PFSK-1 (cell line): ENCODE measurements at regions not wholly inside any gene's neighbourhood (a gene's known extent, or its start where the extent isn't known, plus 50 kb on each side); places are given as distances from the start of the nearest gene placed in this dataset.

ENCODE experiments used
- FOXP2 ChIP-seq: optimal IDR thresholded peaks from 2 replicates; pipeline ENCODE3; 2011; ENCODE audit warnings: borderline replicate concordance, control low read depth, inconsistent platforms; ENCODE audit not compliant: insufficient read depth; ENCODE audit errors: extremely low read length, extremely low read depth
- POLR2AphosphoS5 ChIP-seq: IDR thresholded peaks from 2 replicates; pipeline ENCODE4 v1.6.1; 2012; ENCODE audit warnings: low read depth, mild to moderate bottlenecking, control low read depth, low read length, moderate library complexity
- REST ChIP-seq, 2 experiments: IDR thresholded peaks; 2 replicates each; pipeline versions ENCODE4 v1.6.1 to v1.8.0; 2011 to 2012; ENCODE audit warnings: low read depth in 2 of 2, low read length in 2 of 2, control low read depth in 1 of 2, inconsistent platforms in 1 of 2, mild to moderate bottlenecking in 1 of 2, moderate library complexity in 1 of 2; ENCODE audit not compliant: insufficient read depth in 1 of 2
- SIN3A ChIP-seq: IDR thresholded peaks from 2 replicates; pipeline ENCODE4 v1.6.1; 2012; ENCODE audit warnings: mild to moderate bottlenecking, low read length, moderate library complexity, borderline replicate concordance; ENCODE audit not compliant: insufficient read depth
- TAF1 ChIP-seq: IDR thresholded peaks from 2 replicates; pipeline ENCODE4 v1.6.1; 2012; ENCODE audit warnings: low read length, control low read depth, borderline replicate concordance; ENCODE audit not compliant: insufficient read depth

- TF ChIP-seq POLR2AphosphoS5 = no peak
- no peak for TF ChIP-seq REST (IDR thresholded peaks at IDR 0.05; ENCODE audit: insufficient read depth in 1 of 2, low read depth in 2 of 2, low read length in 2 of 2)
- TF ChIP-seq FOXP2 = no peak
- TF ChIP-seq TAF1 = no peak
- no peak for TF ChIP-seq SIN3A
These were observed 99.9 kb upstream of the TLE4 start for GRCh38 chr9:79471580-79472543.

GRCh38 chr9:79473704-79474103, 98.1 kb upstream of the TLE4 start:
- TF ChIP-seq TAF1 (no peak), FOXP2 (no peak), POLR2AphosphoS5 (no peak), SIN3A (no peak), REST (IDR thresholded peaks at IDR 0.05; ENCODE audit: insufficient read depth in 1 of 2, low read depth in 2 of 2, low read length in 2 of 2) (no peak)

- TF ChIP-seq SIN3A (no peak), FOXP2 (no peak), TAF1 (no peak), POLR2AphosphoS5 (no peak), REST (IDR thresholded peaks at IDR 0.05; ENCODE audit: insufficient read depth in 1 of 2, low read depth in 2 of 2, low read length in 2 of 2) (no peak)
These were observed 94.4 kb upstream of the TLE4 start for GRCh38 chr9:79477241-79477840.

GRCh38 chr9:79477955-79478771, 93.6 kb upstream of the TLE4 start:
- TF ChIP-seq POLR2AphosphoS5 = no peak
- TF ChIP-seq TAF1 = no peak
- no peak for TF ChIP-seq FOXP2
- no peak for TF ChIP-seq REST (IDR thresholded peaks at IDR 0.05; ENCODE audit: insufficient read depth in 1 of 2, low read depth in 2 of 2, low read length in 2 of 2)
- TF ChIP-seq SIN3A = no peak
